ENCODE measurements at regions not wholly inside any gene's neighbourhood (a gene's known extent, or its start where the extent isn't known, plus 50 kb on each side); places are given as distances from the start of the nearest gene placed in this dataset.

DNA sequence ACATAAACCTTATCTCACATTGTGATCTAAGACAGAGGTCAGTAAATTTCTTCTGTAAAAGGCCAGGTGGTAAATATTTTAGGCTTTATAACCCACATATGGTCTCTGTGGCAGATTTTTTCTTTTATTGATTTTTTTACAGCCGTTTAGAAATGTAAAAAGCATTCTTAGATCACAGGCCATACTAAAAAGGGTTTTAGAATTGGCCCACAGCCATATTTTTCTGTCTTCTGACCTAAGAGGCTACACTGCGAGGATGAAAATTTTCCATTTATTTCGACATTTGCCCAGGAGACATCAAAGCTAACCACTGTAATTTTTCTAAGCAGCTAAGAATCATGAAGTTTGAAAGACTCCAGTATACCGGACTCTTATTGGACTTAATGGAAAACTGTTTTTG, 377.2 kb upstream of the SGO1 start:
- TF ChIP-seq NRF1 (IDR thresholded peaks at IDR 0.05; ENCODE audit: low read depth, low read length) (no peak), YY1 (IDR thresholded peaks at IDR 0.05; ENCODE audit: low read depth, low read length) (no peak), SUZ12 (IDR thresholded peaks at IDR 0.05; ENCODE audit: low read length) (no peak), POLR2AphosphoS5 (IDR thresholded peaks at IDR 0.05; ENCODE audit: low read depth, low read length) (no peak), POLR2A (IDR thresholded peaks at IDR 0.05; ENCODE audit: control extremely low read depth in 1 of 2, low read depth in 2 of 2, low read length in 2 of 2) (no peak), EP300 (IDR thresholded peaks at IDR 0.05; ENCODE audit: borderline replicate concordance in 1 of 2, low read depth in 2 of 2, low read length in 2 of 2) (no peak), TAF1 (IDR thresholded peaks at IDR 0.05; ENCODE audit: low read depth, low read length) (no peak), GABPA (IDR thresholded peaks at IDR 0.05; ENCODE audit: borderline replicate concordance, insufficient read depth, low read length) (no peak), EZH2 (IDR thresholded peaks at IDR 0.05; ENCODE audit: low read depth, low read length, severe bottlenecking) (no peak), SRF (IDR thresholded peaks at IDR 0.05; ENCODE audit: low read depth, low read length) (no peak), CEBPB (IDR thresholded peaks at IDR 0.05; ENCODE audit: low read depth, low read length) (no peak)
- TF ChIP-seq, protein P1, sequence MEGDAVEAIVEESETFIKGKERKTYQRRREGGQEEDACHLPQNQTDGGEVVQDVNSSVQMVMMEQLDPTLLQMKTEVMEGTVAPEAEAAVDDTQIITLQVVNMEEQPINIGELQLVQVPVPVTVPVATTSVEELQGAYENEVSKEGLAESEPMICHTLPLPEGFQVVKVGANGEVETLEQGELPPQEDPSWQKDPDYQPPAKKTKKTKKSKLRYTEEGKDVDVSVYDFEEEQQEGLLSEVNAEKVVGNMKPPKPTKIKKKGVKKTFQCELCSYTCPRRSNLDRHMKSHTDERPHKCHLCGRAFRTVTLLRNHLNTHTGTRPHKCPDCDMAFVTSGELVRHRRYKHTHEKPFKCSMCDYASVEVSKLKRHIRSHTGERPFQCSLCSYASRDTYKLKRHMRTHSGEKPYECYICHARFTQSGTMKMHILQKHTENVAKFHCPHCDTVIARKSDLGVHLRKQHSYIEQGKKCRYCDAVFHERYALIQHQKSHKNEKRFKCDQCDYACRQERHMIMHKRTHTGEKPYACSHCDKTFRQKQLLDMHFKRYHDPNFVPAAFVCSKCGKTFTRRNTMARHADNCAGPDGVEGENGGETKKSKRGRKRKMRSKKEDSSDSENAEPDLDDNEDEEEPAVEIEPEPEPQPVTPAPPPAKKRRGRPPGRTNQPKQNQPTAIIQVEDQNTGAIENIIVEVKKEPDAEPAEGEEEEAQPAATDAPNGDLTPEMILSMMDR (IDR thresholded peaks at IDR 0.05; ENCODE audit: control extremely low read depth in 1 of 3, insufficient read depth in 1 of 3, low read depth in 1 of 3, low read length in 3 of 3): no peak
- TF ChIP-seq, protein P2, sequence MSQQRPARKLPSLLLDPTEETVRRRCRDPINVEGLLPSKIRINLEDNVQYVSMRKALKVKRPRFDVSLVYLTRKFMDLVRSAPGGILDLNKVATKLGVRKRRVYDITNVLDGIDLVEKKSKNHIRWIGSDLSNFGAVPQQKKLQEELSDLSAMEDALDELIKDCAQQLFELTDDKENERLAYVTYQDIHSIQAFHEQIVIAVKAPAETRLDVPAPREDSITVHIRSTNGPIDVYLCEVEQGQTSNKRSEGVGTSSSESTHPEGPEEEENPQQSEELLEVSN (IDR thresholded peaks at IDR 0.05): no peak
